H1 (cell line): ENCODE measurements at regions not wholly inside any gene's neighbourhood (a gene's known extent, or its start where the extent isn't known, plus 50 kb on each side); places are given as distances from the start of the nearest gene placed in this dataset.

Experiments
- CTCF ChIA-PET: fragments of 300-600 bp; sonication (Branson Sonifier 250); formaldehyde crosslinking; loops from one replicate; lab custom pipeline; 2021; ENCODE audit not compliant: partially characterized antibody; lab: Charles Lee
- POLR2A ChIA-PET: fragments of 300-600 bp; sonication (Branson Sonifier 250); formaldehyde crosslinking; loops from one replicate; lab custom pipeline; 2021; ENCODE audit warnings: inconsistent platforms; ENCODE audit not compliant: partially characterized antibody; lab: Charles Lee
- DNase-seq, 2 experiments: peaks; one replicate each; pipeline versions ENCODE4 v3.0.0 to v3.0.0-alpha.2; 2010 to 2022; ENCODE audit warnings: low spot score in 2 of 2, low read depth in 1 of 2, mixed read lengths in 1 of 2
- FAIRE-seq: peaks from 2 replicates; lab custom pipeline; 2011; peaks lifted over from hg19 to GRCh38; lab: Jason Lieb, UNC
- H2AFZ ChIP-seq: 2 replicates; pipeline ENCODE4 v1.8.1; 2012; ENCODE audit warnings: low read length, inconsistent platforms
- H2AK5ac ChIP-seq: 2 replicates; pipeline ENCODE4 v1.6.1; 2013; ENCODE audit warnings: low read depth, low read length
- H2BK120ac ChIP-seq: replicated peaks from 2 replicates; pipeline ENCODE3; 2013; ENCODE audit warnings: low read depth, low read length, inconsistent platforms
- H2BK12ac ChIP-seq: 2 replicates; pipeline ENCODE4 v1.6.1; 2013; ENCODE audit warnings: low read depth, low read length
- H2BK15ac ChIP-seq: 2 replicates; pipeline ENCODE4 v1.6.1; 2013; ENCODE audit warnings: low read length
- H2BK20ac ChIP-seq: 2 replicates; pipeline ENCODE4 v1.6.1; 2013; ENCODE audit warnings: low read length
- H2BK5ac ChIP-seq: 2 replicates; pipeline ENCODE4 v1.6.1; 2013; ENCODE audit warnings: low read depth, low read length
- H3K14ac ChIP-seq: 2 replicates; pipeline ENCODE4 v1.6.1; 2013; ENCODE audit warnings: inconsistent platforms; ENCODE audit not compliant: insufficient read length
- H3K18ac ChIP-seq: 2 replicates; pipeline ENCODE4 v1.6.1; 2013; ENCODE audit warnings: low read length; ENCODE audit errors: extremely low read depth
- H3K23ac ChIP-seq: 2 replicates; pipeline ENCODE4 v1.6.1; 2013; ENCODE audit warnings: inconsistent platforms; ENCODE audit not compliant: insufficient read length
- H3K23me2 ChIP-seq: 2 replicates; pipeline ENCODE4 v1.6.1; 2013; ENCODE audit warnings: low read depth, low read length
- H3K27ac ChIP-seq: 2 replicates; pipeline ENCODE4 v1.6.1; 2011; ENCODE audit warnings: low read depth, low read length, inconsistent platforms
- H3K27me3 ChIP-seq, 4 experiments: replicated peaks in 1 of 4; 1 replicate in 1 of 4; 2 replicates in 3 of 4; pipeline versions ENCODE4 v1.6.1 to v1.8.1; 2011 to 2013; ENCODE audit warnings: low read length in 3 of 4, mild to moderate bottlenecking in 3 of 4, inconsistent platforms in 2 of 4, mixed read lengths in 2 of 4, moderate library complexity in 1 of 4; ENCODE audit not compliant: control insufficient read depth in 3 of 4, insufficient read depth in 3 of 4; ENCODE audit errors: extremely low read depth in 1 of 4
- H3K36me3 ChIP-seq, 4 experiments: 2 replicates each; pipeline versions ENCODE4 v1.6.1 to v1.8.1; 2011 to 2013; ENCODE audit warnings: mild to moderate bottlenecking in 4 of 4, low read length in 3 of 4, moderate library complexity in 2 of 4, control low read depth in 1 of 4, inconsistent platforms in 1 of 4; ENCODE audit not compliant: insufficient read depth in 4 of 4, control insufficient read depth in 2 of 4
- H3K4ac ChIP-seq: replicated peaks from 2 replicates; pipeline ENCODE3; 2013; ENCODE audit warnings: low read length, low read depth, mixed read lengths, inconsistent platforms; ENCODE audit not compliant: insufficient read length
- H3K4me1 ChIP-seq, 4 experiments: replicated peaks in 1 of 4; 1 replicate in 1 of 4; 2 replicates in 3 of 4; pipeline versions ENCODE4 v1.6.1 to v1.8.1; 2011 to 2013; ENCODE audit warnings: low read length in 3 of 4, inconsistent platforms in 2 of 4, mixed read lengths in 1 of 4; ENCODE audit not compliant: insufficient read depth in 4 of 4, control insufficient read depth in 3 of 4
- H3K4me2 ChIP-seq, 2 experiments: 2 replicates each; pipeline versions ENCODE4 v1.6.1 to v1.8.1; 2011 to 2013; ENCODE audit warnings: low read depth in 2 of 2, low read length in 2 of 2, control low read depth in 1 of 2, inconsistent platforms in 1 of 2, mild to moderate bottlenecking in 1 of 2; ENCODE audit not compliant: insufficient read depth in 1 of 2
- H3K4me3 ChIP-seq, 4 experiments: fragments of 200-600, 300-600 bp in 1 of 4; sonication (generic), shearing (Covaris generic), sonication (Bioruptor Twin) in 1 of 4; 2 replicates each; pipeline versions ENCODE4 v1.5.1 to v1.8.1; 2011 to 2016; ENCODE audit warnings: low read length in 4 of 4, low read depth in 3 of 4, control low read depth in 2 of 4, inconsistent platforms in 2 of 4, mild to moderate bottlenecking in 2 of 4, mixed read lengths in 1 of 4, moderate library complexity in 1 of 4; ENCODE audit not compliant: insufficient read depth in 2 of 4; ENCODE audit errors: extremely low read depth in 1 of 4
- H3K56ac ChIP-seq: replicated peaks from 2 replicates; pipeline ENCODE3; 2013; ENCODE audit warnings: low read depth, mild to moderate bottlenecking, mixed read lengths, low read length, inconsistent platforms; ENCODE audit not compliant: insufficient read length
- H3K79me1 ChIP-seq: 2 replicates; pipeline ENCODE4 v1.6.1; 2013; ENCODE audit warnings: low read depth, low read length, control low read depth
- H3K79me2 ChIP-seq, 2 experiments: 2 replicates each; pipeline versions ENCODE4 v1.6.1 to v1.8.1; 2012 to 2013; ENCODE audit warnings: low read length in 2 of 2, mild to moderate bottlenecking in 2 of 2, inconsistent platforms in 1 of 2; ENCODE audit not compliant: insufficient read depth in 2 of 2, control insufficient read depth in 1 of 2
- H3K9ac ChIP-seq, 4 experiments: replicated peaks in 1 of 4; 1 replicate in 1 of 4; 2 replicates in 3 of 4; pipeline versions ENCODE4 v1.6.1 to v1.8.1; 2011 to 2013; ENCODE audit warnings: low read depth in 3 of 4, low read length in 3 of 4, control low read depth in 2 of 4, mild to moderate bottlenecking in 2 of 4, moderate library complexity in 2 of 4, inconsistent platforms in 1 of 4; ENCODE audit errors: extremely low read depth in 1 of 4
- H3K9me3 ChIP-seq, 2 experiments: 2 replicates each; pipeline versions ENCODE4 v1.6.1 to v1.8.1; 2012 to 2013; ENCODE audit warnings: mild to moderate bottlenecking in 2 of 2, moderate library complexity in 2 of 2, control low read depth in 1 of 2, inconsistent platforms in 1 of 2, low read depth in 1 of 2, low read length in 1 of 2, mixed read lengths in 1 of 2; ENCODE audit not compliant: insufficient read depth in 2 of 2
- H4K20me1 ChIP-seq, 2 experiments: replicated peaks in 1 of 2; 2 replicates each; pipeline versions ENCODE3 to v1.8.1; 2011 to 2013; ENCODE audit warnings: inconsistent platforms in 2 of 2, low read length in 2 of 2, mild to moderate bottlenecking in 1 of 2; ENCODE audit not compliant: insufficient read depth in 2 of 2, control insufficient read depth in 1 of 2
- H4K5ac ChIP-seq: 2 replicates; pipeline ENCODE4 v1.6.1; 2013; ENCODE audit warnings: low read length, low read depth, mixed read lengths, inconsistent platforms; ENCODE audit not compliant: insufficient read length
- H4K8ac ChIP-seq: 2 replicates; pipeline ENCODE4 v1.8.0; 2013; ENCODE audit warnings: mild to moderate bottlenecking, moderate library complexity, low read length, inconsistent platforms; ENCODE audit not compliant: insufficient read depth; ENCODE audit errors: extremely low read depth
- H4K91ac ChIP-seq: replicated peaks from 2 replicates; pipeline ENCODE3; 2013; ENCODE audit warnings: low read length, mixed read lengths, inconsistent platforms; ENCODE audit not compliant: insufficient read length
- FOSL1 ChIP-seq: IDR thresholded peaks from 2 replicates; pipeline ENCODE4 v1.6.1; 2011; ENCODE audit warnings: mild to moderate bottlenecking, low read depth, low read length, moderate library complexity; ENCODE audit not compliant: insufficient read depth
- GABPA ChIP-seq: IDR thresholded peaks from 2 replicates; pipeline ENCODE4 v1.6.1; 2011; ENCODE audit warnings: mild to moderate bottlenecking, low read length, moderate library complexity, borderline replicate concordance; ENCODE audit not compliant: insufficient read depth
- JUN ChIP-seq: IDR thresholded peaks from 2 replicates; pipeline ENCODE4 v1.6.1; 2011; ENCODE audit warnings: low read depth, mild to moderate bottlenecking, improper control_type of control experiment, low read length
- MAFK ChIP-seq: IDR thresholded peaks from 2 replicates; pipeline ENCODE4 v1.6.1; 2012; ENCODE audit warnings: low read depth, mild to moderate bottlenecking, improper control_type of control experiment, low read length
- TCF12 ChIP-seq: IDR thresholded peaks from 2 replicates; pipeline ENCODE4 v1.6.1; 2011; ENCODE audit warnings: low read depth, mild to moderate bottlenecking, low read length
- WGBS, 2 experiments: shearing (Covaris generic) in 1 of 2; methylation state at CpG; one replicate each; pipeline versions ENCODE4 v1.1.6 to v1.1.7; 2013 to 2015; ENCODE audit warnings: low lambda C conversion rate in 2 of 2, mixed read lengths in 2 of 2, inconsistent platforms in 1 of 2, low coverage in 1 of 2, missing lambda C conversion rate in 1 of 2; ENCODE audit not compliant: insufficient replicate concordance in 2 of 2, insufficient coverage in 1 of 2, insufficient read length in 1 of 2; ENCODE audit errors: extremely low coverage in 1 of 2, missing lambda C conversion rate in 1 of 2; 5-methylcytosine and 5-hydroxymethylcytosine counted together
- TF ChIP-seq, protein P1 (sequence below): IDR thresholded peaks from 2 replicates; pipeline ENCODE4 v1.6.1; 2011; ENCODE audit warnings: low read depth, mild to moderate bottlenecking, low read length; ENCODE audit not compliant: insufficient read depth
- TF ChIP-seq, protein P2 (sequence below): IDR thresholded peaks from 2 replicates; pipeline ENCODE4 v1.6.1; 2012; ENCODE audit warnings: low read length, inconsistent platforms

DNA sequence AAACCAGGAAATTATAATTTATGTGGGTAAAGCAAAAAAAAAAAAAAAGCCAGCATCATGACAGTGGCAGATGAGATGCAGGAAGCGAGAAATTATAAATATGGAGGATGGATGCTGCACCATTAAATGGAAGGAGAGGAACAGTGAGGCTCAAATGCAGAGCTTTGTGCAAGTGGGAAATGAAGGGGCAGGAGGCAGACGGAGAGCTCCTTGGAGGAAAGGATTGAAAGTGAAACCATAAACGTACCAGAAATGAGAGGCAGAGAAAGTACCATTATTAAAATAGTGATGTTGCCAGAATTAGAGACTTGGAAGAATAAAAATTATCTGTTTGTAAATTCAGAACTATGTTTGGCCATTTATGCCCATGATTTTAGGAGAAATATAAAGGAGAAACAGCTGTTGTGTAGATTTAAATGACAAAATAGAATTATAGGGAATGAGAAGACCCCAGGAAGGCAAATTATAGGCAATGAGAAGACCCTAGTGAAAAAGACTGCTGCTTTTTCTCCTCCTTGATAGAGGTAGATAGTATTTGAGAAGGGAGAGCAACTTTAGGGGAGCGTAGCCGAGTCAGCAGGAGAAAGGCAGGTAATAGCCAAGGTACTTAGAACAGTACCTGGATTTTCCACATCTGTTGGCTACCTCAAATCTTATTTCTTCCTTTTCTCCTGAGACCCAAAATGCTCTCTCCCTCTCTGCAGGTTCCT lies 341.0 kb upstream of the CD180 start:
- no peak overlapping the region for H3K23ac ChIP-seq

More for the DNA sequence above, 341.0 kb upstream of the CD180 start:
- Histone ChIP-seq H3K9ac (no peak overlapping the region), H2BK20ac (no peak overlapping the region), H2BK5ac (no peak overlapping the region), H3K79me1 (no peaks in the 10 kb centered on the region; the same call in 1 of the 2 replicates), H3K36me3 (no peaks in the 10 kb centered on the region), H3K56ac (no peak overlapping the region), H2AFZ (no peak overlapping the region), H3K14ac (no peak overlapping the region), H4K8ac (no peak overlapping the region), H2BK120ac (no peak overlapping the region), H3K27ac (no peak overlapping the region), H3K4me3 (no peak overlapping the region), H4K91ac (no peak overlapping the region), H3K27me3 (no peaks in the 10 kb centered on the region), H4K20me1 (no peaks in the 10 kb centered on the region), H2AK5ac (no peak overlapping the region), H3K9me3 (no peaks in the 10 kb centered on the region), H3K4ac (no peak overlapping the region), H3K4me1 (peaks cover 0 to 3% (median 0%) of the 10 kb centered on the region in 4 experiments; a peak in 1 of 7 replicates), H3K18ac (no peak overlapping the region), H3K23me2 (no peaks in the 10 kb centered on the region), H2BK12ac (no peak overlapping the region), H3K4me2 (no peak overlapping the region), H3K79me2 (no peaks in the 10 kb centered on the region), H4K5ac (no peak overlapping the region), H2BK15ac (no peak overlapping the region)
- TF ChIP-seq FOSL1 (no peak), GABPA (no peak), TCF12 (no peak), JUN (no peak), MAFK (no peak)
- TF ChIP-seq, protein P1, sequence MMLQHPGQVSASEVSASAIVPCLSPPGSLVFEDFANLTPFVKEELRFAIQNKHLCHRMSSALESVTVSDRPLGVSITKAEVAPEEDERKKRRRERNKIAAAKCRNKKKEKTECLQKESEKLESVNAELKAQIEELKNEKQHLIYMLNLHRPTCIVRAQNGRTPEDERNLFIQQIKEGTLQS: no peak
- TF ChIP-seq, protein P2, sequence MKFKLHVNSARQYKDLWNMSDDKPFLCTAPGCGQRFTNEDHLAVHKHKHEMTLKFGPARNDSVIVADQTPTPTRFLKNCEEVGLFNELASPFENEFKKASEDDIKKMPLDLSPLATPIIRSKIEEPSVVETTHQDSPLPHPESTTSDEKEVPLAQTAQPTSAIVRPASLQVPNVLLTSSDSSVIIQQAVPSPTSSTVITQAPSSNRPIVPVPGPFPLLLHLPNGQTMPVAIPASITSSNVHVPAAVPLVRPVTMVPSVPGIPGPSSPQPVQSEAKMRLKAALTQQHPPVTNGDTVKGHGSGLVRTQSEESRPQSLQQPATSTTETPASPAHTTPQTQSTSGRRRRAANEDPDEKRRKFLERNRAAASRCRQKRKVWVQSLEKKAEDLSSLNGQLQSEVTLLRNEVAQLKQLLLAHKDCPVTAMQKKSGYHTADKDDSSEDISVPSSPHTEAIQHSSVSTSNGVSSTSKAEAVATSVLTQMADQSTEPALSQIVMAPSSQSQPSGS: no peak
- WGBS, 2 experiments: 91% methylated on average over 5 of the region's 5 CpGs; no CpG with 5 or more reads in 1 of the 2 experiments
- DNase-seq: no peak
- ChIA-PET POLR2A (no interaction called here), CTCF (interaction anchor here (2.1 kb wide), 1 partner anchor 291 kb away, joined by 6 read pairs; no protein-coding TSS in a partner anchor)
- FAIRE-seq: no peak
